ENCODE measurements at regions not wholly inside any gene's neighbourhood (a gene's known extent, or its start where the extent isn't known, plus 50 kb on each side); places are given as distances from the start of the nearest gene placed in this dataset.

DNA sequence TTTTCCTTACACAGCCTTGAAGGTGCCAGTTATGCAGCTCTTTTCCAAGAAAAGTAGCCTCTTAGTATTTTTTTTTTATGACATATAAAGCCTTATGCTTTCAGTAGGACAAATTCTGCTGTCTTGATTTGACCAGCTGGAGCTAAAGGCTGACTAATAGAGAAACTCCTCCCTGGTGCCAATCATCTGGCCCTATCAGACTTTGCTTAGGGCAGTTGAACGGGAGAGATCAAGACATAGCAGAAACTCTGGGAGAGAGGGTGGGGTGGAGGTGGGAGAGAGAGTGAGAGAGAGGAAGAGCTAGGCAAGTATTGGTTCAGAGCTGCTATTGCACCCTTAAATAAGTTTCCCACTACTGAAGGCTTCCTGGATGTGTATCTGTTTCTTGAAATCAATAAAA, 100.2 kb downstream of the SEC61B start:
- TF ChIP-seq TAF1 (IDR thresholded peaks at IDR 0.05; ENCODE audit: low read depth, low read length) (no peak), POLR2A (IDR thresholded peaks at IDR 0.05; ENCODE audit: low read depth, low read length) (no peak), POLR2AphosphoS5 (IDR thresholded peaks at IDR 0.05; ENCODE audit: low read depth, low read length) (no peak)

Measured in GM12891 (cell line).